ENCODE measurements at regions not wholly inside any gene's neighbourhood (a gene's known extent, or its start where the extent isn't known, plus 50 kb on each side); places are given as distances from the start of the nearest gene placed in this dataset.

DNA sequence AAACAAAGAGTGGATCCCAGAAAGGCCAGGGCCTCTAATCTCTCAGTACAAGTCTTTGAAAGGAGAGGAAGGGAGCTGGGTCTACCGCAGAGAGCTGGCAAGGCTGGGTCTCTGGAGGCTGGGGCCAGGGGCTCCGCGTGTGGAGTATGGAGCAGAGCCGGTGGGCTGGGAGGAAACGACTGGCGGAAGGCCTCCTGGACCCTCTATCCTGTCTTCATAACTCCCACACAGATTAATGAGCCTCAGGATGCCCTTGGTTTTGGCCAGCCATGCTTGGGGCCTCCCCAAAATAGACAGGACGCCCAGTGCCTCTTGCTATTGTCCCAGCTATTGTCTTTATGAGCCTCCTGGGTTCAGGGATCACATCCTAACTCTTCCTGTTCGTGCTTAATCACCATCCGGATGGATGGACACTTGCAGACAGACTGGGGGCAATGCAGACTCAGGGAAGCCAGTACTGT lies 306.4 kb downstream of the DHX35 start:
- H3K4me1 ChIP-seq = peaks cover 0 to 27% (median 18%) of the 10 kb centered on the region in 4 donors
- H3K27me3 ChIP-seq = no peaks in the 10 kb centered on the region
- no peaks in the 10 kb centered on the region for H3K36me3 ChIP-seq
- no peak overlapping the region for H3K27ac ChIP-seq
- DNase-seq = no peak
- no peaks in the 10 kb centered on the region for H3K9me3 ChIP-seq
- 69 to 75% methylated on average over 9 of the region's 9 CpGs for WGBS, 2 donors
- TF ChIP-seq, protein P1, sequence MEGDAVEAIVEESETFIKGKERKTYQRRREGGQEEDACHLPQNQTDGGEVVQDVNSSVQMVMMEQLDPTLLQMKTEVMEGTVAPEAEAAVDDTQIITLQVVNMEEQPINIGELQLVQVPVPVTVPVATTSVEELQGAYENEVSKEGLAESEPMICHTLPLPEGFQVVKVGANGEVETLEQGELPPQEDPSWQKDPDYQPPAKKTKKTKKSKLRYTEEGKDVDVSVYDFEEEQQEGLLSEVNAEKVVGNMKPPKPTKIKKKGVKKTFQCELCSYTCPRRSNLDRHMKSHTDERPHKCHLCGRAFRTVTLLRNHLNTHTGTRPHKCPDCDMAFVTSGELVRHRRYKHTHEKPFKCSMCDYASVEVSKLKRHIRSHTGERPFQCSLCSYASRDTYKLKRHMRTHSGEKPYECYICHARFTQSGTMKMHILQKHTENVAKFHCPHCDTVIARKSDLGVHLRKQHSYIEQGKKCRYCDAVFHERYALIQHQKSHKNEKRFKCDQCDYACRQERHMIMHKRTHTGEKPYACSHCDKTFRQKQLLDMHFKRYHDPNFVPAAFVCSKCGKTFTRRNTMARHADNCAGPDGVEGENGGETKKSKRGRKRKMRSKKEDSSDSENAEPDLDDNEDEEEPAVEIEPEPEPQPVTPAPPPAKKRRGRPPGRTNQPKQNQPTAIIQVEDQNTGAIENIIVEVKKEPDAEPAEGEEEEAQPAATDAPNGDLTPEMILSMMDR (IDR thresholded peaks at IDR 0.05) = no peak
- intact Hi-C loops (cut with DNase I) = loop anchor here (5.0 kb wide), 3 partner anchors 604 to 1694 kb away; partner anchors contain the start of gene MAFB
- no peak overlapping the region for H3K4me3 ChIP-seq

DNA sequence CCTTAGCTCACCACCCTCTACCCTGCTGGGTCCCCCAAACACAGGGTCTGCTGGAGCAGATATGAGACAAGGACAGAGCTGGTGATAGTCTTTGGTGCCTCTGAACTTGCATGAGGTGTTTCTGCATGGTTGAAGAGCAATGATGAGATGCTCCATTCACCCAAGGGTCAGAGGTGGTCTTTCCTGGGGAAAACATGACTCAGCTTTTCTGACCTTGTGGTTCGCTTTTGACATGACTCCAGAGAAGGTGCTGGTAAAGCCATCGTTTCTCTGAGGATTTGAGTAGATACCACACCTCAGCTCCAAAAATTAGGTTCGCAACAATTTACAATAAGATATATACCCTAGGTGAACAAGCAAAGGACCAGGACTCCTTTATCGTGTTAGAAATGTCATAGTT lies 304.8 kb downstream of the DHX35 start:
- TF ChIP-seq POLR2AphosphoS5 (IDR thresholded peaks at IDR 0.05) = no peak
- TF ChIP-seq, protein P1 (IDR thresholded peaks at IDR 0.05) = no peak
- TF ChIP-seq EP300 (IDR thresholded peaks at IDR 0.05) = no peak
- intact Hi-C loops (cut with DNase I) = loop anchor here (5.0 kb wide), 3 partner anchors 605 to 1695 kb away; partner anchors contain the start of gene MAFB
- WGBS, 2 donors = 86 to 90% methylated on average over 4 of the region's 4 CpGs
- H3K27ac ChIP-seq = no peak overlapping the region
- H3K9me3 ChIP-seq = no peaks in the 10 kb centered on the region
- H3K4me3 ChIP-seq = no peak overlapping the region
- H3K36me3 ChIP-seq = no peaks in the 10 kb centered on the region
- no peak for DNase-seq
- no peaks in the 10 kb centered on the region for H3K27me3 ChIP-seq
- peaks cover 0 to 24% (median 16%) of the 10 kb centered on the region in 4 donors for H3K4me1 ChIP-seq

DNA sequence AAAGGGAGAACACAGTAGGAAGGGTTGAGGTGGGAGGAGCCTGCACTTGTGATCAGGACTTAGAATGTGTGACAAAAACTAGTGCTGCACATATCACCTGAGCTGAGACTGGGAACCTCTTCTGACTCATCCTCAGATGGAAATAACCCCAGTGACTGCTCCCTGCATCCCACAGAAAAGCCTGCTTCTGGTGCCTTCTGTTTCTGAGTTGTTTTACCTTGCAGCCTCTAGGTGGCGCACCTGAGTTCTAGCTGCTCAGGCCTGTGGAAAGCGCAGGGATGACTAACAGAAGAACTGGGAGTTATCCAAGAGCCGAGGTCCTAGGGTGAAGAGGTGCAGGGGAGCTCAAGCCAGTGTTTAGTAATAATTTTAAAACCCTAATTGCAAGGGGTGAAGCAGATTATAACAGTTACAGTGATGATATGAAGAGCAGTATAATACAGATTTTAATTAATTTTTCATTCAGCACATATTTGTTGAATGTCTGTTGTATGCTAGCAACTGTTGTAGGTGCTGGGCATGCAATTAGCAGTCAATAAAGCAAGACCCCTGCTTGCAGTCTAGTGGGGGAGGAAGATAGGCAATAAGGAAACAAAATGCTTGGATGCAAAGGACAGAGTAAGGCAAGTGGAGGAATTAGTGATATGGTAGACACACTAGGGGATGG lies 302.5 kb downstream of the DHX35 start:
- intact Hi-C loops (cut with DNase I) = loop anchor here (5.0 kb wide), 3 partner anchors 608 to 1698 kb away; partner anchors contain the start of gene MAFB
- Histone ChIP-seq H3K36me3 (no peaks in the 10 kb centered on the region), H3K4me3 (no peak overlapping the region), H3K4me1 (peaks cover 0 to 9% (median 4%) of the 10 kb centered on the region in 4 donors), H3K27ac (no peak overlapping the region), H3K27me3 (no peaks in the 10 kb centered on the region), H3K9me3 (no peaks in the 10 kb centered on the region)
- peak; percentile 82 for DNase-seq
- TF ChIP-seq, protein P1 (IDR thresholded peaks at IDR 0.05) = peak; percentile 32 to 82 (median 62)
- TF ChIP-seq EP300 (IDR thresholded peaks at IDR 0.05) = no peak
- WGBS, 2 donors = 4 to 22% methylated on average over 3 of the region's 3 CpGs

DNA sequence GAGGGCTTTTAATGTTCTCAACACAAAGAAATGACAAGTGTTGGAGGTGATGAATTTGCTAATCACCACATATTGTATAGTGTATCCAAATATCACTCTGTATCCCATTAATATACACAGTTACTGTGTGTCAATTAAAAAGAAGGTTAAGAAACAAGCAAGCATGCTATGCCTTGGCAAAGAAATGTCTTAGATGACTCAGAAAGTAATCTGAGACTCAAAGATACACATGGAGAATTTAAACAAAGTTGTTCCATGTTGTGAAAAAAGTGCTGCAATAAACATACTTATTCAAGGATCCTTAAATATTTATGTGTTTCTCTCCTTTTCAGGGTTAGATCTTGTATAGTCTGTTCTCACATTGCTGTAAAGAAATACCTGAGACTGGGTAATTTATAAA lies 300.9 kb downstream of the DHX35 start:
- H3K9me3 ChIP-seq = no peaks in the 10 kb centered on the region
- H3K4me1 ChIP-seq = no peaks in the 10 kb centered on the region
- intact Hi-C loops (cut with DNase I) = no loop called here
- H3K27me3 ChIP-seq = no peaks in the 10 kb centered on the region
- no peak overlapping the region for H3K27ac ChIP-seq
- H3K36me3 ChIP-seq = no peaks in the 10 kb centered on the region
- no peak overlapping the region for H3K4me3 ChIP-seq
- no peak for DNase-seq
- TF ChIP-seq EP300 (IDR thresholded peaks at IDR 0.05) = no peak
- TF ChIP-seq, protein P1 (IDR thresholded peaks at IDR 0.05) = no peak
- TF ChIP-seq POLR2AphosphoS5 (IDR thresholded peaks at IDR 0.05) = no peak
- TF ChIP-seq POLR2A (IDR thresholded peaks at IDR 0.05) = no peak

DNA sequence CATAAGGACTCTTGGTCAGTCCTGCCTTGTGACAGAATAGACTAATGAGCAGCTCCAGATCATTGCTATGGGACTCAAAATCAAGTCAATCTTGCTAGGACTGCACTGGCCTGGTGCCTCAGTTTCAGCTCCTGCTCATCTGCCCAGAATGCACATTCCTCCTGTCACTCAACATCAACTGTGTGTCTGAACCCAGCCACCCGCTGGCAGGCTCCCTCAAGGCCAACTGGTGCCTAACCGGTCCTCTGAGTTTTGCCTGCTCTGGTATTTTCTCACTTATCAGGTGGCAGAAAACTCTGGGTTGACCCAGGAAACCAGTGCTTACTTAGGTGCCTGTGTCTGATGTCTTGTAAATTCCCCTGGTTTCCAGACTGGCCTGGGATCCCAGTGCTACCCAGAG lies 297.7 kb downstream of the DHX35 start:
- Histone ChIP-seq H3K9me3 (no peaks in the 10 kb centered on the region), H3K27me3 (no peaks in the 10 kb centered on the region), H3K36me3 (no peaks in the 10 kb centered on the region), H3K27ac (no peak overlapping the region), H3K4me3 (no peak overlapping the region), H3K4me1 (no peaks in the 10 kb centered on the region)
- no peak for DNase-seq
- 81 to 82% methylated on average over 2 of the region's 2 CpGs for WGBS, 2 donors
- TF ChIP-seq, protein P1 (IDR thresholded peaks at IDR 0.05) = no peak
- TF ChIP-seq POLR2AphosphoS5 (IDR thresholded peaks at IDR 0.05) (no peak), POLR2A (IDR thresholded peaks at IDR 0.05) (no peak), EP300 (IDR thresholded peaks at IDR 0.05) (no peak)
- intact Hi-C loops (cut with DNase I) = no loop called here

All from sigmoid colon (tissue), 6 donors.